ENCODE measurements at regions not wholly inside any gene's neighbourhood (a gene's known extent, or its start where the extent isn't known, plus 50 kb on each side); places are given as distances from the start of the nearest gene placed in this dataset.

DNA sequence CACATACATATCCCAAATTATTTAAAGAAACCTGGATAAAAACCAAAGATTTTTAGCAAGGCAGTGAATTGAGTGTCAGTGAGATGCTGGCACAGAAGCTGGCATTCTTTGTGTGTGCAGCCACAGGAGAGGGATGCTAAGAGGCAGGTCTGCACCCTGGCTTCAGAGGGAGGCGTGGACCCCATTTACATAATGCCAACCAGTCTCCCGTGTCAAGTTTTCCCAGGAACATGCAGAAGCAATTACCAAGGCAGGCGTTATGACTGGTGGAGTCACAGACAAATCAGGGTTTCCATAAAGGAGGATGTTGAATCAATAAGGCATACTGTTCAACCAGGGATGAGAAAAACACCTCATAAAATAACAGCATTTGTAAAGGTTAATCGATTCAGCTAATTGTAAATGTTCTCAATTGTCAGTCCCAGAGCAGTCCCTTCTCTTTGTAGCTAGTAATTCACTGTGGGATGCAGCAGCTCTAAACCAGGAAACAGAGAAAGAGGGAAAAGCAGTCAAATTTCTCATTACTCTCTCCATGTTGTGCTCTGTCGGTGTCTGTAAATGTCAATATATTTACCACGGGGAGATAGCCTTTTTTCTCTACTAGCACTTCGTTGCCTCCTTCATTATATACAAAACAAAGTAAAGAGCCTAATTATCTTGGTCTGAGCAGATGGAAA is 452.4 kb upstream of the GRAMD2B start:
- POLR2A ChIA-PET, result no interaction called here
- CTCF ChIA-PET, result no interaction called here
- FAIRE-seq, result no peak

DNA sequence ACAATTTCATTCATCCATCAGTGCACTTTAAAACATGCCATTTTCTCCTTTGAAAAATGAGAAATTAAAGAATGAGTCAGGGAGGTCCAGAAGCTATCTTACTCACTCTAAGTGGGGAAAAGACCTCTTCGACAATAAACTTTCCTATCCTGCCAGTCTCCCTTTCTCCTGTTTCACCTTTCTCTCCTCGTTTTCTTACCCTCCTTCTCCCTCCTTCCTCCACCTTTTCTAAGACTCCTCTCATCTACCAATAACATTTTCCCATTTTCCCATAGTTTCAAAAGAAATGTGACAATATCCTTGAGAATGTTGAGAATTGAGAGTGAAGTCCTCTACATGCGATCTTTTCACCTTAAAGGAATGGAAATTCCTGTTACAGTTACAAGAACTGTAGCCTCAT is 450.5 kb upstream of the GRAMD2B start:
- Histone ChIP-seq H3K9me3 (no peaks in the 10 kb centered on the region), H3K4me3 (no peak overlapping the region), H3K27ac (no peak overlapping the region), H3K4me2 (no peak overlapping the region), H3K4me1 (no peaks in the 10 kb centered on the region)
- ATAC-seq (no peak), DNase-seq (ENCODE audit: low read depth in 1 of 2, low spot score in 1 of 2) (no peak), FAIRE-seq (no peak)
- TF ChIP-seq JUNB (IDR thresholded peaks at IDR 0.05) (no peak), FOSB (CRISPR knock-in tag; IDR thresholded peaks at IDR 0.05) (no peak), ESRRA (IDR thresholded peaks at IDR 0.05; ENCODE audit: borderline replicate concordance, low read length) (no peak), RCOR1 (IDR thresholded peaks at IDR 0.05; ENCODE audit: low read depth, low read length) (no peak), SMC3 (IDR thresholded peaks at IDR 0.05) (no peak), TFCP2L1 (CRISPR knock-in tag; IDR thresholded peaks at IDR 0.05) (no peak), NR3C1 (IDR thresholded peaks at IDR 0.05) (no peak), USF2 (IDR thresholded peaks at IDR 0.05) (no peak), MAFK (IDR thresholded peaks at IDR 0.05; ENCODE audit: partially characterized antibody) (no peak), RAD21 (conservative IDR thresholded peaks at IDR 0.05 in 1 of 2, IDR thresholded peaks at IDR 0.05 in 1 of 2) (no peak), PBX3 (IDR thresholded peaks at IDR 0.05) (no peak), RARB (CRISPR knock-in tag; IDR thresholded peaks at IDR 0.05) (no peak), CBX8 (IDR thresholded peaks at IDR 0.05) (no peak), KDM5A (IDR thresholded peaks at IDR 0.05) (no peak), HOXB13 (CRISPR knock-in tag; IDR thresholded peaks at IDR 0.05; ENCODE audit: low read depth) (no peak), ATOH8 (CRISPR knock-in tag; IDR thresholded peaks at IDR 0.05; ENCODE audit: low read depth) (no peak), ZFP36 (IDR thresholded peaks at IDR 0.05; ENCODE audit: borderline replicate concordance, partially characterized antibody) (no peak)
- TF ChIP-seq, protein P1, sequence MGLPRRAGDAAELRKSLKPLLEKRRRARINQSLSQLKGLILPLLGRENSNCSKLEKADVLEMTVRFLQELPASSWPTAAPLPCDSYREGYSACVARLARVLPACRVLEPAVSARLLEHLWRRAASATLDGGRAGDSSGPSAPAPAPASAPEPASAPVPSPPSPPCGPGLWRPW (IDR thresholded peaks at IDR 0.05), result no peak
- CTCF ChIA-PET, result no interaction called here
- 9% methylated on average over 3 of the region's 3 CpGs for WGBS (ENCODE audit: missing lambda C conversion rate)
- POLR2A ChIA-PET, result no interaction called here

More for the DNA sequence above, 452.4 kb upstream of the GRAMD2B start:
- Histone ChIP-seq H3K27ac (no peak overlapping the region), H3K4me1 (no peaks in the 10 kb centered on the region), H3K9me3 (no peaks in the 10 kb centered on the region), H3K4me2 (no peak overlapping the region), H3K4me3 (no peak overlapping the region)
- no peak for DNase-seq (ENCODE audit: low read depth in 1 of 2, low spot score in 1 of 2)
- no peak for ATAC-seq
- WGBS (ENCODE audit: missing lambda C conversion rate), result 11% methylated on average over 7 of the region's 7 CpGs
- TF ChIP-seq MYC (IDR thresholded peaks at IDR 0.05; ENCODE audit: borderline replicate concordance, low read length) (no peak), REST (IDR thresholded peaks at IDR 0.05) (no peak), ESRRA (IDR thresholded peaks at IDR 0.05; ENCODE audit: borderline replicate concordance, low read length) (no peak), USF2 (IDR thresholded peaks at IDR 0.05) (no peak), ATOH8 (CRISPR knock-in tag; IDR thresholded peaks at IDR 0.05; ENCODE audit: low read depth) (no peak), CHD2 (IDR thresholded peaks at IDR 0.05; ENCODE audit: low read length, partially characterized antibody) (no peak)
